Pancreas (tissue), 10 donors: ENCODE measurements at regions not wholly inside any gene's neighbourhood (a gene's known extent, or its start where the extent isn't known, plus 50 kb on each side); places are given as distances from the start of the nearest gene placed in this dataset.
"Not testable (repeated sequence)": the region's sequence is repeated elsewhere in the genome, so short reads cannot be mapped to it uniquely, and the experiment has no call there.

Experiments used
- ATAC-seq, 4 donors: fragments of 200-7000 bp; cut with Tn5 transposase; one replicate each; pipeline versions ENCODE4 v1.8.0 to v1.9.1; 2020; ENCODE audit warnings: mild to moderate bottlenecking in 4 of 4, moderate library complexity in 4 of 4
- DNase-seq, 6 donors: peaks; one replicate each; pipeline ENCODE4 v3.0.0-alpha.2; 2020
- FAIRE-seq: peaks from 2 replicates; lab custom pipeline; 2012; peaks lifted over from hg19 to GRCh38; lab: Jason Lieb, UNC
- H3K27ac ChIP-seq, 4 donors: fragments of 200-600 bp; sonication (generic); 1 replicate in 3 of 4; 2 replicates in 1 of 4; pipeline versions ENCODE4 v1.5.0 to v1.8.0; 2020
- H3K27me3 ChIP-seq, 4 donors: fragments of 200-600 bp; one replicate each; pipeline ENCODE4 v1.8.0; 2021
- H3K36me3 ChIP-seq, 3 donors: fragments of 200-600 bp; sonication (generic) in 1 of 3; one replicate each; pipeline versions ENCODE4 v1.5.0 to v1.8.0; 2020 to 2021
- H3K4me1 ChIP-seq, 3 donors: fragments of 200-600 bp; one replicate each; pipeline ENCODE4 v1.8.0; 2021
- H3K4me3 ChIP-seq, 4 donors: fragments of 200-600 bp; sonication (generic) in 2 of 4; one replicate each; pipeline versions ENCODE4 v1.5.0 to v1.8.0; 2020 to 2021
- H3K9me3 ChIP-seq, 4 donors: fragments of 200-600 bp; one replicate each; pipeline ENCODE4 v1.8.0; 2021
- CTCF ChIP-seq, 4 donors: fragments of 200-600 bp; sonication (generic) in 3 of 4; IDR thresholded peaks; one replicate each; pipeline versions ENCODE4 v1.5.0 to v1.8.0; 2021; ENCODE audit warnings: antibody characterized with exemption in 4 of 4
- WGBS, 2 donors: extraction: QIAGEN DNeasy Blood & Tissue Kit; methylation state at CpG; one replicate each; pipeline ENCODE4 v1.1.7; 2013; 5-methylcytosine and 5-hydroxymethylcytosine counted together
- intact Hi-C, 3 donors: fragments of 100-400 bp; cut with DNase I; formaldehyde crosslinking; loops; one replicate each; pipeline versions ENCODE4 v1.11.1 to v1.14.2; 2022
- donor health status: healthy with polysubstance abuse.
- donor health status: DM: no; HTN: no; CAD: no; lungs with moderate emphysema.
- donor health status: DM: no; HTN: no; CAD: no.
- donor health status: control.
- donor health status: control.
- donor health status: Bipolar disorder and iron deficiency.
- donor health status: DM: yes; HTN: yes; CAD: no.
- donor health status: DM: no; HTN: no; CAD: no.
- donor health status: DM: no; HTN: no; CAD: no.
- donor health status: DM: yes; HTN: yes; CAD: no.

- FAIRE-seq (no peak), ATAC-seq (no peak), DNase-seq (no peak)
- H3K9me3 ChIP-seq: no peaks in the 10 kb centered on the region
- intact Hi-C loops: no loop called here
- 90 to 94% methylated on average over 2 of the region's 2 CpGs for WGBS, 2 donors
- no peak for TF ChIP-seq CTCF (IDR thresholded peaks at IDR 0.05)
- H3K4me1 ChIP-seq: no peaks in the 10 kb centered on the region
- no peak overlapping the region for H3K4me3 ChIP-seq
- H3K36me3 ChIP-seq: no peaks in the 10 kb centered on the region
- no peaks in the 10 kb centered on the region for H3K27me3 ChIP-seq
- no peak overlapping the region for H3K27ac ChIP-seq
Observed at GRCh38 chr2:185665251-185665814, 73.3 kb upstream of the FSIP2 start.

GRCh38 chr2:185667452-185667851 is 71.2 kb upstream of the FSIP2 start:
- no peak for FAIRE-seq
- no peak overlapping the region for H3K27ac ChIP-seq

GRCh38 chr2:185668710-185669109 is 69.9 kb upstream of the FSIP2 start:
- no peak for FAIRE-seq
- H3K27ac ChIP-seq: no peak overlapping the region
- no peak for ATAC-seq
- H3K4me1 ChIP-seq: no peaks in the 10 kb centered on the region
- H3K36me3 ChIP-seq: no peaks in the 10 kb centered on the region
- no peaks in the 10 kb centered on the region for H3K27me3 ChIP-seq
- TF ChIP-seq CTCF (IDR thresholded peaks at IDR 0.05): no peak
- DNase-seq: no peak
- H3K4me3 ChIP-seq: no peak overlapping the region
- intact Hi-C loops: no loop called here
- H3K9me3 ChIP-seq: no peaks in the 10 kb centered on the region

More at GRCh38 chr2:185667452-185667851, 71.2 kb upstream of the FSIP2 start:
- no peak overlapping the region for H3K4me3 ChIP-seq
- no peaks in the 10 kb centered on the region for H3K36me3 ChIP-seq
- intact Hi-C loops: no loop called here
- no peaks in the 10 kb centered on the region for H3K27me3 ChIP-seq
- DNase-seq: no peak
- no peaks in the 10 kb centered on the region for H3K4me1 ChIP-seq
- no peak for TF ChIP-seq CTCF (IDR thresholded peaks at IDR 0.05)
- no peak for ATAC-seq
- WGBS, 2 donors: 81 to 92% methylated on average over 2 of the region's 2 CpGs
- H3K9me3 ChIP-seq: no peaks in the 10 kb centered on the region

GRCh38 chr2:185674232-185674631 is 64.4 kb upstream of the FSIP2 start:
- H3K27ac ChIP-seq: no peak overlapping the region
- WGBS, 2 donors: 39 to 48% methylated on average over 1 of the region's 1 CpG
- DNase-seq (no peak), ATAC-seq (no peak), FAIRE-seq (no peak)
- intact Hi-C loops: no loop called here
- no peak for TF ChIP-seq CTCF (IDR thresholded peaks at IDR 0.05)
- H3K36me3 ChIP-seq: no peaks in the 10 kb centered on the region
- H3K9me3 ChIP-seq: no peaks in the 10 kb centered on the region
- H3K4me3 ChIP-seq: no peak overlapping the region
- H3K27me3 ChIP-seq: no peaks in the 10 kb centered on the region
- H3K4me1 ChIP-seq: no peaks in the 10 kb centered on the region

- no peaks in the 10 kb centered on the region for H3K27me3 ChIP-seq
- no peak for ATAC-seq
- no peak for TF ChIP-seq CTCF (IDR thresholded peaks at IDR 0.05)
- no peaks in the 10 kb centered on the region for H3K36me3 ChIP-seq
- 88 to 94% methylated on average over 2 of the region's 2 CpGs for WGBS, 2 donors
- no peak for FAIRE-seq
- no peak for DNase-seq
- H3K4me1 ChIP-seq: no peaks in the 10 kb centered on the region
- H3K27ac ChIP-seq: no peak overlapping the region
- no peaks in the 10 kb centered on the region for H3K9me3 ChIP-seq
- intact Hi-C loops: no loop called here
- H3K4me3 ChIP-seq: no peak overlapping the region
Observed at GRCh38 chr2:185676316-185676715, 62.3 kb upstream of the FSIP2 start.

GRCh38 chr2:185687001-185687400 is 51.6 kb upstream of the FSIP2 start:
- DNase-seq, ATAC-seq, H3K4me1 ChIP-seq, H3K4me3 ChIP-seq, H3K27ac ChIP-seq, H3K9me3 ChIP-seq, intact Hi-C loops, H3K27me3 ChIP-seq, FAIRE-seq, H3K36me3 ChIP-seq: not testable (repeated sequence)
- WGBS, 2 donors: 81 to 87% methylated on average over 3 of the region's 3 CpGs
